GM21390 (cell line): ENCODE measurements at regions not wholly inside any gene's neighbourhood (a gene's known extent, or its start where the extent isn't known, plus 50 kb on each side); places are given as distances from the start of the nearest gene placed in this dataset.

Experiments used
- ATAC-seq: cut with Tn5 transposase; IDR thresholded peaks from one replicate; pipeline ENCODE4 v1.9.1; 2021; ENCODE audit not compliant: unreplicated experiment

DNA sequence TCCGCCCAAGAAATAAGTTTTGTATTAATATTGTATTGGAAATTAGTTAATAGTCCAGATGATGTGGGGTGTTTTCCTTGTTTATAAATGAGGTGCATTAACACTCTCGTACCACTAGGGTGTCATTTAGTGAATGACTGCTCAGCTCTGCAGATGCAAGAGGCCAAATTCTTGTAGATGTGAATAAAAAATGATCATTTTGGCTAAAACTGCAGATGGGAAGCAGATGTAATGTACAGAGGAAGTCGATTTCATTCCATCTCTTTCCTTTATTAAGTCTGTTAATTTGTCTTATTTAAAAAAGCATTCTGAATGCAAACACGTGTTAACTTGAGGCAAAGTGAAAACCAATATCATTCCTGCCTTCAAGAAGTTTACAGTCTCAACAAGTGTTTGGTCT, 108.1 kb downstream of the DHX15 start:
- no peak for ATAC-seq

DNA sequence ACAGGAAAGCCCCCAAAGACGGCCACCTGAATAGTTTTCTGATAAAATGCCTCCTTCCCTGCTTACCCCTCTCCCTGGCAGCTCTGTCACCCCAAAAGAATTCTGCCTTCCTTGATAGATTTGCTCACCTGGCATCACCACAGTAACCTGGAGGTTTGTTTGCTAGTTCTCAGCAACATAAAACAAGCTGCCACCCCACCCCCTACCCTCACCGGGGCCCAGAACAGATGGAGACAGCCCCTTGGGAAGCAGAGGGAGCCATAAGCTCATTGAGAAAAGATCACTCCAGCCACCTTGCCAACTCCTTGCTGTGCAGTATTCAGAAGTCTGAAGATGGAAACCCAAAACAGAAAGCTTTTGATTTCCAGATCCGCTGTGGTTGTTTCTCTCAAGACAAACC, 108.6 kb downstream of the DHX15 start:
- no peak for ATAC-seq

- no peak for ATAC-seq
Observed at GRCh38 chr4:24473309-24473721, 111.0 kb downstream of the DHX15 start.

GRCh38 chr4:24472514-24473308, 111.6 kb downstream of the DHX15 start:
- peak; percentile 62 for ATAC-seq

DNA sequence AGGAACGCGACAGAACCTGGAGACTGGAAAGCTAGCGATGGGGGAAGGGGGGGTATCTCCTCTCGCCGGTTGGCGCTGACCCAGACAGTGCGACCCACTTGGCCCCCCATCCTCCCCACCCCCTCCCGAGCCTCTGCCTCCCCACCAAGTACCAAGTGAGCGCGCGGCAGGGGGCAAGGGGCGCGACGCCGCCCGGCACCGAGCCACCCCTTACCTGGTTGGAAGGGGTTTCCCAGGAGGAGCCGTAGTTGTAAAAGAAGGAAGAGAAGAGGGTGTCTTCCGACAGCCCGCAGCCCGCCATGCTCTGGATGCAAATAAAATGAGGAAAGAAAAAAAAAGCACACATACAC, 112.2 kb downstream of the DHX15 start:
- ATAC-seq = no peak

DNA sequence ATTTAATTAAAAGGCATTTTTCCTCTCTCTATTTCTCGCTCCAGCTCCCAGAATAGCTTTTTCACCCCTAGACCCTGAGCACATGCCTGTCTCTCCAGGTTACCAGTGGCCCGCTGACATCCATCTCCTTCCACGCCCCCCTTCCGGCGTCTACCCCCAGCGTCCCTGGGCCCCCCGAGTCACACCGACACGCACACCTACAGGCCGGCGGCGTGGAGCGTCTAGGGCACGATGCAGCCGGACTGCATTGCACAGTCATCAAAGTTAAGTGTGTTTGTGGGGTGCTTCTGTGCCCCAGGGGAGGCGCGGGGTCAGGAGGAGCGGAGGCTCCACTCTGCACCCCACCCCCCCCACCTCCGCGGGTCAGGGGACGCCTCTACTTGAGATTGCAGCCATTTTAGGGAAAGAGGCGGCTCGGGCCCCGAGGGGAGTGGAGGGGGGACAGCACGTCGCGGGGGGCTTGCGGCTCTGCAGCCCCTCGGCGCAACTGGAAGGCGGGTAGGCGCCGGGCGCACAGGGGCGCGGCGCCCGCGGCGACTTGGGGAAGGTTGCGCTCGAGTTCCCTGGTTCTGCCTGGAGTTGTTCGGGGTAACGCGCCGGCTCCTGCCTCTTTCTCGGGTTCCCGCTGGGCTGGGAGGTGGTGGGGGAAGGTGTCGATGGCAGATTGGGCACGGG, 112.7 kb downstream of the DHX15 start:
- ATAC-seq = no peak

GRCh38 chr4:24470666-24471485, 113.5 kb downstream of the DHX15 start:
- no peak for ATAC-seq

DNA sequence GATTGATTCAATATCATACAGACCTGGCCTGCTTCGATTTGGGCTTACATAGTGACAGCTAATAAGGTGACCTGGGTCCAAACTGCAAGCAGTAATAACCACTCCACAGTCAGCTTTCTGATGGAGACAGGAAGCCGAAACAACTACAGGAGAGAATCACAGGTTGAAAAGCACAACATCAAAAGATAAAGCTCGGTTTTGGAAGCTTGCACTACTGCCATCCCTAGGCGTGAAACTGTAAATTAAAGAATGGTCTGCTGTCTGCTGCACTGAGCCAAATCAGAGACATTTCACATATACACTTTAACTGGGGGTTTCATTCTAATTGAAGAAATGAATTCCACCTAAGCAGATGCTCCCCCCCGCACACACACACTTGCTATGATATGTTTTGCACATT, 116.3 kb downstream of the DHX15 start:
- ATAC-seq = no peak

- no peak for ATAC-seq
Observed at GRCh38 chr4:24464566-24464965, 119.8 kb downstream of the DHX15 start.

GRCh38 chr4:24456431-24456830, 127.9 kb downstream of the DHX15 start:
- no peak for ATAC-seq

- no peak for ATAC-seq
Observed at GRCh38 chr4:24453951-24454350, 130.4 kb downstream of the DHX15 start.

DNA sequence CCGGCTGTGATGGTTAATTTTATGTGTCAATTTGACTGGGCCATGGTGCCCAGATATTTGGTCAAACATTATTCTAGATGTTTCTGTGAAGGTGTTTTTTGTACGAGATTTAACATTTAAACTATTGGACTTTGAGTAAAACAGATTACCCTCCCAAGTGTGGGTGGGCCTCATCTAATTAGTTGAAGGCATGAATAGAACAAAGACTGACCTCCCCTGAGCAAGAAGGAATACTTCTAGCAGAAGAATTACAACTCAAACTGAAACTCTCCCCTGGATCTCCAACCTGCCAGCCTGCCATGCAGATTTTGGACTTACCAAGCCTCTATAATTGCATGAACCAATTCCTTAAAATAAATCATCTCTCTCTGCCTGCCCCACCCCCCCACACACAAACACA, 132.5 kb downstream of the DHX15 start:
- no peak for ATAC-seq

DNA sequence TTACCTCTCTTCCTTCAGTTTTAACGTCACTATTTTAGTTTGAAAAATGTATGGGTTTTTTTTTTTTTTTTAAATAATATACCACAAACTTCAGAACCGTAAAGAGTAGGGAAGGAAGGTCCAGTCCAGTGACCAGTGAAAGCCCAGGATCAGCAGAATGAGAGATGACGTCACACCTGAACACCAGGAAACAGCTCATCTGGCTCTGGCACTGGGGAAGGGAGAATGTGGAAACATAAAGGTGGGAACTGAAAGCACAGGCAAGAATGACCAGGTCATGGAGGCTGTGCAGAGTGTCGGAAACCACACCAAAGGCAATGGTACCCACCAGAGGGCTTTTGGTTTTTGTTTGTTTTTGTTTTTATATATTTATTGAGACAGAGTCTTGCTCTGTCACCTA, 141.2 kb downstream of the DHX15 start:
- no peak for ATAC-seq

DNA sequence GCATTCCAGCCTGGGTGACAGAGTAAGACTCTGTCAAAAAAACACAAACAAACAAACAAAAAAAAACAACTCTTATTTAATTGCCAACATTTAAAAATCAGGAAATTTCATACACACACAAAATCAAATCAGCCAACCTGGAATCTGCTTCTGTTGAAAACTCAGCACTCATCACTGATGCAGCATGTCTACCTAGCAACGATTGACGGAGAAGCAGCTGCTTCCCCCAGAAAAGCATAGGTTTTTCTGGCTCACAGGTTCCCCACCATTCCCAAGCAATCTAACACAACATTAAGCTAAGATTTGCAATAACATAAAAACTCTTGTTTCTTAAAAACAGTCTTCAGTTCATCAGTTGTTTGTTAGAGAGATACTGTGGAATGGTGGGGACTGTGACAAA, 143.6 kb downstream of the DHX15 start:
- ATAC-seq = no peak

- no peak for ATAC-seq
Observed at GRCh38 chr4:24434241-24434640, 150.1 kb downstream of the DHX15 start.

- no peak for ATAC-seq
Observed at GRCh38 chr4:24433515-24434214, 150.7 kb downstream of the DHX15 start.

DNA sequence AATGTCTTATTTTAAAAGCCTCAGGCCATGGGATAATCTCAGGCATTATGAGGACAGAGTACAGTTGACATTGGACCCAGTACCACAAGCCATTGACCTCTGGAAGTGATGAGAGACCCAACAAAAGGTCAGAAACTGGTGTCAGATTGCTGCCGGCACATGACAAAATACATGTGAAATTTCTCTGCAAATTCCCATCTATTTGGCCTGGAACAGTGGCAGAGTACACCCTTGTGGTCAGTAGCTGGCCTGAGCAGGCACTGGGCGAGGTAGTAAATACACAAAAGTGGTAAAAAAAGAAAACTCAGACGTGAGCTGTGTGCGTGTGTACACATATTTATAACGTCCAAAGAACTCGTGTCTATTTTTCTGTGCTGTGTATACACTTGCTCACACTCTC, 155.5 kb downstream of the DHX15 start:
- ATAC-seq = no peak

DNA sequence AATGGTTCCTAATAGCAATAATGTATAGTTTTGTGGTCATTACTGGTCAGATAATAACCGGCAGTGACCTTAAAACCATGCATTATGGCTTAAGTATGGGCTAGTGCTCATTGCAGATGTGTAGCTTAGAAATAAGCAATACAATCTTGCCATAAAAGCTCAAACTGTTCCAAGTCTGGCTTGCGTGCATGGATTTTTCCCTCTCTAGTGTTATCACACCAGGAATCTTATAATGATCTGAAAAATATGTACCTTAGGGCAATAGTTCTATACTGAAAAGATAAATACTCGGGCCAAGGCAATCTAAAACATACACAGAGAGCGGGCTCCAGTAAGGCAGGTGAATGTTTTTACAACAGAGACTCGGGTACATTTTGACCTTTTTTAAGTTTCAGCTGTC, 157.8 kb downstream of the DHX15 start:
- no peak for ATAC-seq

- ATAC-seq = no peak
Observed at GRCh38 chr4:24425863-24426262, 158.5 kb downstream of the DHX15 start.

GRCh38 chr4:24423670-24424069, 160.7 kb downstream of the DHX15 start:
- ATAC-seq = no peak

DNA sequence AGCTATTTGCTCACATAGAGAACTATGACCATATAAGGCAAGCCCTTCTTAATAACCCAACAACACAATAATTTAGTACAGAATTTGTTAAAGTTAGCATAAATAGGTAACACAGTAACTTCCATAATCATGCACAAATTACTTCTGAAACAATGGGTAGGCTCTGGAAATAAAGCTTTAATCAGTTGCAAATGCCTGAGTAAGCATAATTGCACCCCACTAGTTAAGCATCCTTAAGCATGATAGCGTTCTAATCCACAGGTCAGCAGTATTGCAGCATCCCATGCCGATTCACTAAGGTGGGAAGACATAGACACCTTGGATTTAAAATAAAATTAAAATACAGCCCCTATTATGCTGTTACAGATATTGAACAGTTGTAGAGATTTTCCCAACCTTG, 161.7 kb downstream of the DHX15 start:
- ATAC-seq = no peak
